ENCODE measurements at regions not wholly inside any gene's neighbourhood (a gene's known extent, or its start where the extent isn't known, plus 50 kb on each side); places are given as distances from the start of the nearest gene placed in this dataset.

DNA sequence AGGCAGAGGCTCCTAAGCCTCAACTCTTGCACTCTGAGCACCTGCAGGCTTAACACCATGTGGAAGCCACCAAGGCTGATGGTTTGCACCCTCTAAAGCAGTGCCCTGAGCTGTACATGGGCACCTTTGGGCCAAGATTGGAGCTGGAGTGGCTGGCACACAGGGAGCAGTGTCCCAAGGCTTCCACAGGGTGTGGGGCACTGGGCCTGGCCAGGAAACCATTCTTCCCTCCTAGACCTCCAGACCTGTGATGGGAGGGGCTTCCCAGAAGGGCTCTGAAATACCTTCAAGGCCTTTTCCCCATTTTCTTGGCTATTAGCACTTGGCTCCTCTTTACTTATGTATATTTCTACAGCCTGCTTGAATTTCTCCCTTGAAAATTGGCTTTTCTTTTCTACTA is 67.9 kb upstream of the PPM1J start:
- no peak for DNase-seq

DNA sequence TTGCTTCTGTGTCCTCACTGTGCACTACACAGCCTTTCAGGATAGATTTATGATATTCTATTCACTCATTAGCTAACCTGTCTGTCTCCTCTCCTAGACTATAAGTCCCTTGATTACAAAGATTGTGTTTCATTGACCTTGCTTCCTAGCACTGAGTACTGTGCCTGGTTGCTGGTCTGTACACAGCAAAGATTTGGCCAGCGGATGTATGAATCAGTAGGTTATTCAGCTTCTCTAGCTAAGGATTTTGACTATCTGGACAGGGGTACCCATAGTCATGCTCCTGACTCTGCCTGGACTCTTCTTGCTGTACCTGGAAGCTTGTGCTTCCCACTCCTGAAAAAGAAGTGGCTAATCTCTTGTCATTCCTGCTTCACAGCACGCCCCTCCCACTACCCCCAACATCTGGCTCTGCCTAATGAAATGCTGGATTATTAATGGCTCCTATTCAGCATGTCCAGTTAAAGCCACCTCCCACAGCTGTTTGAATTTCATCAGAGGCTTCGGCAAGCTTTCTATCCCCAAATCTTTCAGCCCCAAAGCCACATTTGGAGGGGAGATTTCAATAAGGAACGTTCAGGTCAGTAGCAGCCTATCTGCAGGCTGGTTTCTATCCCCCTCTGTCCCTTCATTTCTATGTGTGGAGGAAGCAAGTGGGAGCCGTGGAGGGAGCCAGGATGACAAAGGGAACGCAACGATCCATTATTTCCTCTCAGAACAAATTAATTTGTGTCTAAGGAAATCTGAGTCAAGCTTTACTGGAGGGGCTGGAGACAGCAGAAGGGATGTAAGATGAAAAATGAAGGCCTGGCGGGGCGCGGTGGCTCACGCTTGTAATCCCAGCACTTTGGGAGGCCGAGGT is 64.8 kb upstream of the PPM1J start:
- no peak for DNase-seq

DNA sequence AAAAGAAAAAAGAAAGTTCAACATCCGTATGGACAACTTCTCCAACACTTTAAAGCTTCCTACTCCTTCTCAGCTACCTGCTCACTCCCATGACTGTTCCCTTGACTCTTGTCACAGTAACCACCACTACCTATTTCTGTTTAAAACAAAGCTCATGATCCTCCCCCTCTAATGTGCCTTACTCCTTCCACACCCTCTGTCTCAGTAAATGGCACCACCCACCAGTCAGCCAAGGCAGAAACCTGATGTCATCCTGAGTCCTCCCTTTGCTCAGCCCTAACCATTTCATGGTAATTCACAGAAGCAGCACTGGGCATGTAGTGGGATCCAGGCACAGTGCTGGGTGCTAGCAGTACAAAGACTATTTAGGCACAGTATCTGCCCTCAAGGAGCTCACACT is 63.0 kb upstream of the PPM1J start:
- DNase-seq: no peak

DNA sequence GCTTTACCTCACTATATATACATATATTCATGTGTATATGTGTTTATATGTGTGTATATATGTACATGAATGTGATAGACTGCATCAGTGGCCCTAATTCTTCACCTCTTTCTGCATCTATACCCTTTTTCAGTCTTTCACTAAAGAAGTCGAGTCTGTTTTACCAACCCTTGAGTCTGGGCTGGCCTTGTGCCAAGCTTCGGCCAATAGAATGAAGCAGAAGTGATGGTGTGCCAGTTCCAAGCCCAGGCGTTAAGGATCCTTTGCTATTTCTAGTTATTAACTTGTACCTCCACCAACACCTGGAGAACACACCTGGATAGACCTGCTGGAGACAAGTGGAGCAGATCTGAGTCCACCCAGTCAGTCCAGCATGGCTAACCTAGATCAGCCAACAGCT is 61.6 kb upstream of the PPM1J start:
- no peak for DNase-seq

DNA sequence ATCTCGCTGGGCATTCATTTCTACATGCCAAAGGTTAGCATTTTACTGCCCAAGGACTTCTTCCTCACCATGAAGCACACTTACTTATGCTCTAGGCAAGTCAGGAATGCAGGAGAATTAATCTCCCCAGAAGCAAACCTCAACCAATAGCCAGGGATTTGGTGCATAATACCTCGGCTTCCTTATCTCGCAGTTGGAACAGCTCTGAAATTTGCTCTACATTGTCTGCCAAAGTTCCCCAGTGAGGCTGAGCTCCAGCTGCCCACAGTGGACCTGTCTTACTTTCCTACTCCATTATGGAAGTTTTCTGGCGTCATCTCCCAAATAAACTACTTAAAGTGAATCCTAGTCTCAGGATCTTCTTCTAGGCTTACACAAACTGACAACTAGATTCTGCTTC is 57.6 kb upstream of the PPM1J start:
- no peak for DNase-seq

DNA sequence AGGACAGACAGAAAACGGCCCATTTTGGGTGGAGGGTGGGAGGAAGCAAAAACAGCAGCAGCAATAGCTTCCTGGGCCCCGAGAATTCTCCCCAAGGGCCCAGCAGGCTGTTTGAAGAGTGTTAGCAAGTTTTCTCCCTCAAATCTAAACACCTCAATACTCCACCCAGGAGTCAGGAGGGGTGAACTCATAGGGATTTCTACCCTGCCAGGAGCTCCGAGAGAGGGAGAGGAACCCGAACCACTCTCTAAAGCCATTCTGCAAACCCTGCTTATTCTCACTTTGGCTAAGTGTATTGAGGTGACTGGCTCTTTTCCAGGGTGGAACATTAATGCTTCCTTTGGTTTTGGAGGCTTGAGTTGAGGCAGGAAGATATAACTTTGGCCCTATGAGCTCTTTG is 55.6 kb upstream of the PPM1J start:
- no peak for DNase-seq

DNA sequence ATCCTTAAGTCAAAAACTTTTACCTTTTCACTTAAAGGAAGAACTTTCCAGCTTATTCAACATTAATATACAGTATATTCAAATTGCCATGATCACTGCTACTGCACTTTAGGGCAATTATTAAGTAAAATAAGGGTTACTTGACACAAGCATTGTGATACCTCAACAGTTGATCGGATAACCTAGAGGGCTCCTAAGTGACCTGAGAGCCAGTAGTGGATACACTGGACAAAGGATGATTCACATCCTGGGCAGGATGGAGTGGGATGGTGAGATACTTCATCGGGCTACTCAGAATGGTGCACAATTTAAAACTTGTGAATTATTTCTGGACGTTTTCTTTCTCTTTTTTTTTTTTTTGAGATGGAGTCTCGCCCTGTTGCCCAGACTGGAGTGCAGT is 54.5 kb upstream of the PPM1J start:
- DNase-seq: no peak

DNA sequence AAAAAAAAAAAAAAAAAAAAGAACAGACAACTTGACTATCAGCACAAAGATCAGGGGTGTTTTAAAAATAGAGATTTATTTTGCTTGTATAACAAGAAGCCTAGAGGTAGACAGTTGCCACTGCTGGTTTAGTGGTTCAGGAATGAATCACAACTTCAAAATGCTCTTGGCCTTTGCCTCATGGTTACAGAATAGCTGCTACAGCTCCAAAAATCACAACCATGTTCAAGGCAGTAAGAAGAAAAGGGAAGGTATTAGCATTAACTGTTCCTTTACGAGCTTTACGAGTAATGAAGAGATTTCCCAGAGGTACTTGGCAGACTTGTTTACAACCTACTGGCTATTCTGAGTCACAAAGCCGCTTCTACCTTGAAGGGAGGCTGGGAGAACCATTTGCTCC is 52.5 kb upstream of the PPM1J start:
- no peak for DNase-seq

Measured in NCI-H2227 treated with DMSO at 0.1 percent for 48 hours (cell line).